Upper lobe of left lung (tissue), 6 donors: ENCODE measurements at regions not wholly inside any gene's neighbourhood (a gene's known extent, or its start where the extent isn't known, plus 50 kb on each side); places are given as distances from the start of the nearest gene placed in this dataset.

Experiments used
- ATAC-seq, 2 donors: fragments of 200-7000 bp; cut with Tn5 transposase; one replicate each; pipeline ENCODE4 v1.9.1; 2022; ENCODE audit warnings: mild to moderate bottlenecking in 2 of 2, moderate library complexity in 2 of 2; ENCODE audit not compliant: low FRiP score in 2 of 2
- DNase-seq, 2 donors: peaks; one replicate each; pipeline ENCODE4 v3.0.0-alpha.2; 2019 to 2020
- H3K27ac ChIP-seq, 4 donors: fragments of 200-600 bp; sonication (generic); one replicate each; pipeline ENCODE4 v1.5.1; 2016 to 2019
- H3K27me3 ChIP-seq, 4 donors: fragments of 200-600 bp; sonication (generic); one replicate each; pipeline ENCODE4 v1.5.1; 2017 to 2019
- H3K36me3 ChIP-seq, 4 donors: fragments of 200-600 bp; sonication (generic); one replicate each; pipeline ENCODE4 v1.5.1; 2016 to 2019
- H3K4me1 ChIP-seq, 4 donors: fragments of 200-600 bp; sonication (generic); one replicate each; pipeline ENCODE4 v1.5.1; 2018 to 2019
- H3K4me3 ChIP-seq, 4 donors: fragments of 200-600 bp; sonication (generic); one replicate each; pipeline ENCODE4 v1.5.1; 2017 to 2019; ENCODE audit warnings: mild to moderate bottlenecking in 2 of 4, moderate library complexity in 1 of 4
- H3K9me3 ChIP-seq, 4 donors: fragments of 200-600 bp; sonication (generic); one replicate each; pipeline ENCODE4 v1.5.1; 2018 to 2019
- EP300 ChIP-seq, 4 donors: sonication (generic); formaldehyde crosslinking; IDR thresholded peaks; one replicate each; pipeline ENCODE4 v1.5.1; 2017; ENCODE audit warnings: antibody characterized with exemption in 4 of 4, control low read depth in 2 of 4
- POLR2A ChIP-seq, 4 donors: fragments of 450-650 bp; IDR thresholded peaks; one replicate each; pipeline ENCODE4 v1.5.1; 2016 to 2017; ENCODE audit warnings: antibody characterized with exemption in 4 of 4, mild to moderate bottlenecking in 2 of 4
- POLR2AphosphoS5 ChIP-seq, 2 donors: sonication (generic); formaldehyde crosslinking; IDR thresholded peaks; one replicate each; pipeline ENCODE4 v1.5.1; 2017; ENCODE audit warnings: antibody characterized with exemption in 2 of 2
- WGBS, 2 donors: methylation state at CpG; one replicate each; pipeline ENCODE4 v1.1.5; 2017 to 2018; 5-methylcytosine and 5-hydroxymethylcytosine counted together
- TF ChIP-seq, protein P1 (sequence below), 6 experiments: fragments of 450-650 bp in 4 of 6; fragments of 200-600 bp in 2 of 6; sonication (generic) in 2 of 6; IDR thresholded peaks; one replicate each; pipeline ENCODE4 v1.5.1; 2016 to 2019; ENCODE audit warnings: antibody characterized with exemption in 6 of 6
- donor health status: DM: no; HTN: no; CAD: no; lungs with moderate emphysema.
- donor health status: DM: no; HTN: yes; CAD: no; lungs with severe emphysema.

DNA sequence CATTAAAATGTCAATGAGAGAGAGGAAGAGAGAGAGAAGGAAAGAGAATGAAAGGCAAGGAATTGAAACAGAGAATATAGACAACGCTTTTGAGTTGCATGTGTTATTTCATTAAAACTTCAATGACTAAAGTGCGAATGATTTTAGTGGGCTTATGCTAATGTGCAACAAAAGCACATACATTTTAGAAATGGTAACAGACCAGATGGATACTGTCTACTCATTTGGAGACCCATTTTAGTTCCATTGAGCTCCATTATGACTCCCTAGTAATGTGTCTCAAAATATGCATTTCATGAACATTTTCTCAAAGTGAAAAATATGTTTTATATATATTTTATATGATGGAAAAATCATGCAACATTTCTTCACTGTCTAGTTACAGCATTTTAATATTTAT, 622.2 kb upstream of the GCFC2 start:
- no peak overlapping the region for H3K4me3 ChIP-seq
- 83 to 91% methylated on average over 2 of the region's 2 CpGs for WGBS, 2 donors
- TF ChIP-seq POLR2AphosphoS5 (IDR thresholded peaks at IDR 0.05) (no peak), EP300 (IDR thresholded peaks at IDR 0.05) (no peak), POLR2A (IDR thresholded peaks at IDR 0.05) (no peak)
- TF ChIP-seq, protein P1, sequence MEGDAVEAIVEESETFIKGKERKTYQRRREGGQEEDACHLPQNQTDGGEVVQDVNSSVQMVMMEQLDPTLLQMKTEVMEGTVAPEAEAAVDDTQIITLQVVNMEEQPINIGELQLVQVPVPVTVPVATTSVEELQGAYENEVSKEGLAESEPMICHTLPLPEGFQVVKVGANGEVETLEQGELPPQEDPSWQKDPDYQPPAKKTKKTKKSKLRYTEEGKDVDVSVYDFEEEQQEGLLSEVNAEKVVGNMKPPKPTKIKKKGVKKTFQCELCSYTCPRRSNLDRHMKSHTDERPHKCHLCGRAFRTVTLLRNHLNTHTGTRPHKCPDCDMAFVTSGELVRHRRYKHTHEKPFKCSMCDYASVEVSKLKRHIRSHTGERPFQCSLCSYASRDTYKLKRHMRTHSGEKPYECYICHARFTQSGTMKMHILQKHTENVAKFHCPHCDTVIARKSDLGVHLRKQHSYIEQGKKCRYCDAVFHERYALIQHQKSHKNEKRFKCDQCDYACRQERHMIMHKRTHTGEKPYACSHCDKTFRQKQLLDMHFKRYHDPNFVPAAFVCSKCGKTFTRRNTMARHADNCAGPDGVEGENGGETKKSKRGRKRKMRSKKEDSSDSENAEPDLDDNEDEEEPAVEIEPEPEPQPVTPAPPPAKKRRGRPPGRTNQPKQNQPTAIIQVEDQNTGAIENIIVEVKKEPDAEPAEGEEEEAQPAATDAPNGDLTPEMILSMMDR (IDR thresholded peaks at IDR 0.05) = no peak
- no peak overlapping the region for H3K27ac ChIP-seq
- DNase-seq (no peak), ATAC-seq (no peak)
- H3K4me1 ChIP-seq = no peaks in the 10 kb centered on the region
- H3K36me3 ChIP-seq = no peaks in the 10 kb centered on the region
- peaks cover 0 to 3% (median 0%) of the 10 kb centered on the region in 4 donors for H3K9me3 ChIP-seq
- H3K27me3 ChIP-seq = no peaks in the 10 kb centered on the region

GRCh38 chr2:76330865-76331264, 620.1 kb upstream of the GCFC2 start:
- TF ChIP-seq POLR2AphosphoS5 (IDR thresholded peaks at IDR 0.05) = no peak
- TF ChIP-seq POLR2A (IDR thresholded peaks at IDR 0.05) = no peak
- TF ChIP-seq, protein P1 (IDR thresholded peaks at IDR 0.05) = no peak
- no peak for TF ChIP-seq EP300 (IDR thresholded peaks at IDR 0.05)
- 76 to 87% methylated on average over 3 of the region's 3 CpGs for WGBS, 2 donors

DNA sequence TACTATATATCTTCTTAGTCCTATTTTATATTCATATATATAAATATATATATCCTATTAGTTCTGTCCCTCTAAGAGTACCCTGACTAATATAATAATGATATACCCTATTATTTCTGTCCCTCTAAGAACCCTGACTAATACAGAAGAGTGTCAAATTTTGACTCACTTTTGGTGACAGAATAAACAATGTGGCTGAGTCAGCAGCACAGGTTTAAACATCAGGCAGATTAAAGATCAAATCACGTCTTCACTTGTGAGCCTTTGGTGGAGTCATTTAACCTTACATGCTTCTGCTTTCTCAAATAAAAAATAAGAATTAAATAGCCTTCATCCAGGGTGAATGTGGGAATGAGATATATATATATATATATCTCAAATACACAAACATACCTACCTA, 615.9 kb upstream of the GCFC2 start:
- Histone ChIP-seq H3K9me3 (no peaks in the 10 kb centered on the region), H3K36me3 (no peaks in the 10 kb centered on the region), H3K4me3 (no peak overlapping the region), H3K27ac (no peak overlapping the region), H3K27me3 (no peaks in the 10 kb centered on the region), H3K4me1 (no peaks in the 10 kb centered on the region)
- no peak for DNase-seq
- WGBS, 2 donors = 64 to 79% methylated on average over 1 of the region's 1 CpG
- TF ChIP-seq EP300 (IDR thresholded peaks at IDR 0.05) = no peak
- TF ChIP-seq, protein P1 (IDR thresholded peaks at IDR 0.05) = no peak
- TF ChIP-seq POLR2A (IDR thresholded peaks at IDR 0.05) = no peak
- TF ChIP-seq POLR2AphosphoS5 (IDR thresholded peaks at IDR 0.05) = no peak
- ATAC-seq = no peak

More at GRCh38 chr2:76330865-76331264, 620.1 kb upstream of the GCFC2 start:
- H3K36me3 ChIP-seq = no peaks in the 10 kb centered on the region
- H3K4me3 ChIP-seq = no peak overlapping the region
- H3K4me1 ChIP-seq = no peaks in the 10 kb centered on the region
- no peaks in the 10 kb centered on the region for H3K27me3 ChIP-seq
- no peak overlapping the region for H3K27ac ChIP-seq
- ATAC-seq = no peak
- H3K9me3 ChIP-seq = no peaks in the 10 kb centered on the region
- DNase-seq = no peak

DNA sequence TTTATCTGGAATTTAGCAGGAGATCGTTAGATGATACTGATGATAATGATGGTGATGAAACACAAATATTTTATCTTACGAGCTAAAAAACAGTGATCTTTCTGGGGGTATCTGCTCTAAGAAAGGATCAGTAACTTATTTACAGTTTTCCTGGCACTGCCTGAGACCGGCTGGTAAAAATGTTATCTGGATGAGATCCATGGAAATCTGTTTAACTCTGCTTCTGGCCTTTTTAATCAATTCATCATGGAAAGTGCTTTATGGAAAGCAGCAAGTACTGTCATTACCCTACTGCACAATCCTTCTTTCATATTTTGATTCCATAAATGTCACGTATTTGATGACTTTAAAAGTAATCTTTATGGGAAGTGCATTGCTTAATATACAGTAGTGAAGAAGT, 612.7 kb upstream of the GCFC2 start:
- TF ChIP-seq EP300 (IDR thresholded peaks at IDR 0.05) (no peak), POLR2A (IDR thresholded peaks at IDR 0.05) (no peak), POLR2AphosphoS5 (IDR thresholded peaks at IDR 0.05) (no peak)
- TF ChIP-seq, protein P1 (IDR thresholded peaks at IDR 0.05) = no peak
- Histone ChIP-seq H3K27ac (no peak overlapping the region), H3K4me1 (no peaks in the 10 kb centered on the region), H3K27me3 (no peaks in the 10 kb centered on the region), H3K36me3 (no peaks in the 10 kb centered on the region), H3K4me3 (no peak overlapping the region), H3K9me3 (no peaks in the 10 kb centered on the region)
- no peak for ATAC-seq
- 76 to 87% methylated on average over 4 of the region's 4 CpGs for WGBS, 2 donors
- no peak for DNase-seq

DNA sequence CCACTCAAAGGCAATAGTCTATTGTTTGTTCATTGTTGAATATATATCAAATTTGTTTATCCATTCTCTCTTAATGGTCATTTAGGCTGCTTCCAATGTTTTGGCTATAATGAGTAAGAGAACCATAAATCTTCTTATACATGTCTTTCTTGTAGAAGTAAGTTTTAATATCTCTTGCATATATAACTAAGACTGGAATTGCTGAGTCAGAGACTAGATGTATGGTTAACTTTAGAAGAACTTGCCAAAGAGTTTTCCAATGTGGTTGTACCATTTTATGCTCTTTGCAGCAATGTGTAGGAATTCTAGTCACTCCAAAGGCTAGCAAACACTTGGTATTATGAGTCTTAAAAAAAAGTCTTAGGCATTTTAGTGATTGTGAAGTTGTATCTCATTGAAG, 610.0 kb upstream of the GCFC2 start:
- Histone ChIP-seq H3K36me3 (no peaks in the 10 kb centered on the region), H3K27ac (no peak overlapping the region), H3K4me1 (no peaks in the 10 kb centered on the region), H3K27me3 (no peaks in the 10 kb centered on the region), H3K9me3 (no peaks in the 10 kb centered on the region), H3K4me3 (no peak overlapping the region)
- DNase-seq = no peak
- TF ChIP-seq POLR2AphosphoS5 (IDR thresholded peaks at IDR 0.05) = no peak
- TF ChIP-seq, protein P1 (IDR thresholded peaks at IDR 0.05) = no peak
- TF ChIP-seq EP300 (IDR thresholded peaks at IDR 0.05) = no peak
- no peak for TF ChIP-seq POLR2A (IDR thresholded peaks at IDR 0.05)
- ATAC-seq = no peak
